ENCODE measurements at regions not wholly inside any gene's neighbourhood (a gene's known extent, or its start where the extent isn't known, plus 50 kb on each side); places are given as distances from the start of the nearest gene placed in this dataset.

- no peak for DNase-seq
These were observed 188.8 kb downstream of the TSHZ3 start for GRCh38 chr19:31160336-31160926.

- DNase-seq = no peak
These were observed 195.2 kb downstream of the TSHZ3 start for GRCh38 chr19:31154021-31154420.

GRCh38 chr19:31152906-31153305, 196.3 kb downstream of the TSHZ3 start:
- no peak for DNase-seq

GRCh38 chr19:31149441-31149941, 199.7 kb downstream of the TSHZ3 start:
- no peak for DNase-seq

- no peak for DNase-seq
These were observed 200.6 kb downstream of the TSHZ3 start for GRCh38 chr19:31148671-31149070.

- DNase-seq = no peak
These were observed 202.0 kb downstream of the TSHZ3 start for GRCh38 chr19:31147234-31147633.

- DNase-seq = peak in 1 of 4 experiments; percentile 4
These were observed 202.6 kb downstream of the TSHZ3 start for GRCh38 chr19:31146546-31147183.

GRCh38 chr19:31146015-31146414, 203.2 kb downstream of the TSHZ3 start:
- no peak for DNase-seq

GRCh38 chr19:31145007-31145406, 204.2 kb downstream of the TSHZ3 start:
- no peak for DNase-seq

GRCh38 chr19:31144075-31144870, 205.0 kb downstream of the TSHZ3 start:
- DNase-seq = peak; percentile 44 to 77 (median 68)

GRCh38 chr19:31141301-31141700, 207.9 kb downstream of the TSHZ3 start:
- DNase-seq = no peak

GRCh38 chr19:31140717-31141116, 208.5 kb downstream of the TSHZ3 start:
- DNase-seq = no peak

GRCh38 chr19:31139871-31140505, 209.2 kb downstream of the TSHZ3 start:
- DNase-seq = no peak

- no peak for DNase-seq
These were observed 211.2 kb downstream of the TSHZ3 start for GRCh38 chr19:31138077-31138476.

- no peak for DNase-seq
These were observed 213.4 kb downstream of the TSHZ3 start for GRCh38 chr19:31135841-31136240.

GRCh38 chr19:31132753-31133110, 216.5 kb downstream of the TSHZ3 start:
- DNase-seq = no peak

GRCh38 chr19:31128291-31128690, 220.9 kb downstream of the TSHZ3 start:
- DNase-seq = no peak

GRCh38 chr19:31127134-31127967, 221.9 kb downstream of the TSHZ3 start:
- DNase-seq = no peak

- no peak for DNase-seq
These were observed 223.0 kb downstream of the TSHZ3 start for GRCh38 chr19:31126236-31126635.

GRCh38 chr19:31125071-31125470, 224.2 kb downstream of the TSHZ3 start:
- no peak for DNase-seq

GRCh38 chr19:31121501-31121900, 227.7 kb downstream of the TSHZ3 start:
- no peak for DNase-seq

GRCh38 chr19:31120952-31121351, 228.3 kb downstream of the TSHZ3 start:
- no peak for DNase-seq
